ENCODE measurements at regions not wholly inside any gene's neighbourhood (a gene's known extent, or its start where the extent isn't known, plus 50 kb on each side); places are given as distances from the start of the nearest gene placed in this dataset.

DNA sequence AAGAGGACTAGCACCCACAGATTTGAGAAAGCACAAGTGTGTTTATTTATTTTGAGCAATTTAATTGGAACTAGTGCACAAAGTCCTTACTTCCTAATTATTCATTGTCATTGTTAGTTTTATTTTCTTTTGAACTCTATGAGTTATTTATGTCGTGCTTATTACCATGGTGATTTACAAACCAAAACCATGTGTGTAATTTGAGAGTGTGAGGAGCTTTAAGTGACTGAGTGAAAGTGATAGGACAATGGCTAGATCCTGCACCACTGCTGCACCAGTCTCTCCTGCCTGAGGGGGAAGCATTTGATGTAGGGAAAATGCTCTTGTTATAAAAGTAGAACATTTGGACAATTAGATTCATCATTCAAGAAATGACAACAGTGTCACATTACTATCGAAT is 172.3 kb upstream of the KLF12 start:
- H3K9me3 ChIP-seq (ENCODE audit: control insufficient read depth, low read length), result no peaks in the 10 kb centered on the region
- WGBS, result 33% methylated on average over 2 of the region's 2 CpGs
- no peaks in the 10 kb centered on the region for H3K27me3 ChIP-seq (ENCODE audit: control insufficient read depth, insufficient read depth)
- DNase-seq (no peak), ATAC-seq (peak in 1 of 2 donors; percentile 37)
- H3K4me1 ChIP-seq (ENCODE audit: control insufficient read depth, insufficient read depth, low read length), result no peaks in the 10 kb centered on the region
- intact Hi-C loops (cut with DNase I), result no loop called here
- H3K4me3 ChIP-seq (ENCODE audit: low read length), result no peak overlapping the region
- H3K27ac ChIP-seq (ENCODE audit: low read length), result no peak overlapping the region

DNA sequence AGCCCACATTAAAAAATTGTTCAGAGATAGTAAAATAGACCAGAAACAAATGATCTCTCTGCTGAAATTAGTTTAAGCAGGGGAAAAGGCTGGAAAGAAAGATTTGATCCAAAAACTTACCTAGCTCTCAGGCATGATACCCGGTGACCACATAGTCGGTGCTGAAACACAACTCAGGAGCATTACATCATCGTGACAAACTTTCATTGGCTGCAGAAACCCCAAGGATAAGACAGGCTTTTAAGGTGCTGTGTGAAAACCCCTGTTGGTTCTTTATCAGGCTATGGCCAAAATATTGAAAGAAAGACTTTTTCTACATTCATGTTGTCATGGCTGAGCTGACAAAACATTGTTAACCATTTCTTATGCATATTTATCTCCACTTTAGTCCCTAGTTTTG is 171.7 kb upstream of the KLF12 start:
- ATAC-seq, result peak in 1 of 2 donors; percentile 55
- Histone ChIP-seq H3K9me3 (ENCODE audit: control insufficient read depth, low read length) (no peaks in the 10 kb centered on the region), H3K27ac (ENCODE audit: low read length) (no peak overlapping the region), H3K4me1 (ENCODE audit: control insufficient read depth, insufficient read depth, low read length) (no peaks in the 10 kb centered on the region), H3K4me3 (ENCODE audit: low read length) (no peak overlapping the region), H3K27me3 (ENCODE audit: control insufficient read depth, insufficient read depth) (no peaks in the 10 kb centered on the region)
- WGBS, result 28% methylated on average over 3 of the region's 3 CpGs
- no peak for DNase-seq
- intact Hi-C loops (cut with DNase I), result no loop called here

GRCh38 chr13:74301258-74301935 is 167.2 kb upstream of the KLF12 start:
- DNase-seq (no peak), ATAC-seq (peak; percentile 30 to 49)
- intact Hi-C loops (cut with DNase I), result no loop called here
- Histone ChIP-seq H3K27me3 (ENCODE audit: control insufficient read depth, insufficient read depth) (no peaks in the 10 kb centered on the region), H3K4me1 (ENCODE audit: control insufficient read depth, insufficient read depth, low read length) (no peaks in the 10 kb centered on the region), H3K9me3 (ENCODE audit: control insufficient read depth, low read length) (no peaks in the 10 kb centered on the region), H3K4me3 (ENCODE audit: low read length) (no peak overlapping the region), H3K27ac (ENCODE audit: low read length) (no peak overlapping the region)
- WGBS, result 45% methylated on average over 9 of the region's 9 CpGs

- intact Hi-C loops (cut with DNase I), result no loop called here
- Histone ChIP-seq H3K4me3 (ENCODE audit: low read length) (no peak overlapping the region), H3K9me3 (ENCODE audit: control insufficient read depth, low read length) (no peaks in the 10 kb centered on the region), H3K4me1 (ENCODE audit: control insufficient read depth, insufficient read depth, low read length) (no peaks in the 10 kb centered on the region), H3K27ac (ENCODE audit: low read length) (no peak overlapping the region), H3K27me3 (ENCODE audit: control insufficient read depth, insufficient read depth) (no peaks in the 10 kb centered on the region)
- ATAC-seq (no peak), DNase-seq (no peak)
Measured at GRCh38 chr13:74300162-74300561, 166.0 kb upstream of the KLF12 start.

DNA sequence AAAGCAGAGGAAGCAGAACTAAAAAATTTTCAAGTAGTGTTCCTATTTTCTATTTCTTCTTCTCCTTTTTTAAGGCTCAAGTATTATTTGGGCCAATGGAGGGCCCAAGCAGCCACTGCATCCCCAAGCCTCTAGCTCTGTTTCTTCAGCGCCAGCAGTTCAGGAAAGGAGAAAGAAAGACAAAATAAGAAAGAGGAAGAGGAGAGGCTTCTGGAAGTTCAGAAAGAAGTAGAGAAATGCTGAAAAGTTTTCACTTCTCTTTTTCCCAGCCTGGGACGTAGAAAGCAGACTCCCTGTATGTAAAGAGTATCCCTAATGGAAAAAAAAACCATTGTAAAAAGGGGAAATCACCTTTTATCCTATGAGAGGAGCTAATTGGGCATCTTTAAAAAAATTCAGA is 165.5 kb upstream of the KLF12 start:
- H3K27me3 ChIP-seq (ENCODE audit: control insufficient read depth, insufficient read depth), result no peaks in the 10 kb centered on the region
- peak in 1 of 2 donors; percentile 39 for ATAC-seq
- 92% methylated on average over 2 of the region's 2 CpGs for WGBS
- no peak overlapping the region for H3K4me3 ChIP-seq (ENCODE audit: low read length)
- no peaks in the 10 kb centered on the region for H3K9me3 ChIP-seq (ENCODE audit: control insufficient read depth, low read length)
- DNase-seq, result peak in 1 of 3 donors; percentile 56
- no peak overlapping the region for H3K27ac ChIP-seq (ENCODE audit: low read length)
- intact Hi-C loops (cut with DNase I), result no loop called here
- no peaks in the 10 kb centered on the region for H3K4me1 ChIP-seq (ENCODE audit: control insufficient read depth, insufficient read depth, low read length)

- intact Hi-C loops (cut with DNase I), result no loop called here
- 93% methylated on average over 4 of the region's 4 CpGs for WGBS
Measured at GRCh38 chr13:74298923-74299322, 164.7 kb upstream of the KLF12 start.

DNA sequence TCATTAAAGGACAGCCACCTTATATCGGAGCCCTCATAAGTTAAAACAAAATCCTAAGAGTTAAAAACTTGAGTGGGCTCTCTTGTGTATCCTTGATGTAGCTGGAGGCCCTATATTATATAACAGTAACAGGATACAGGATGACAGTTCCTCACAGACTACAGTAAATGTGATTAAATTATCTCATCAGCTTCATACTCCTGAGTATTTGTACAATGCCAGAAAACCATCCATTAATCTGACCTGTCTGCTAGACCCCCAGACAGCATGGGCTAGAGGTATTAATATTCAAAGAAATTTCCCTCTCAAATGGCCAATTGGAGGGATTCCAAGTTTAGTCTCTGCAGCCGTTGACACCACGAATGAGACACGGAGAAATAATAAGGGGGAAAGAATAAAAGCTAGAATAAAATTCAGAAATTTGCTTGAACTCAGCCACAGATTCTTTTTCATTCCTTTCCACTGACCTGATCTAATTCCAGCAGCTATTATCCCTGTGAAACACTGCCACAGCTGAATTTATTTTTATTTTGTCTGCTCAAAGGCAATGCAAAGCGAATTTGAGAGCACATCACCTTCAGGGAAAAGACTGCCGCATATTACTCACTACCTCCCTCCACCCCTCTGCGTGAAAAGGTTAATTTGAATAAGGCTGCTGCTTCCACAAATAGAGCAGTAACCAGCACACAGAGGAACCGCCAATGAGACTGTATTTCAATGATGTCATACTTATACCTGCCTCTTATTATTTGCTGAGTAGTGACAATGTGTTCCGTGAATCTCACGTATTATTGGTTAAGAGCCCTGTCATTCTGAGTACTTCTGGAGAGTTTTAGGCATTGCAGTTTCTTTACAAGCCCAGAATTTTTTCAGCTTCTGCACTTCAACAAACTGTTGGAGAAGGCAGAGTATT is 155.9 kb upstream of the KLF12 start:
- Histone ChIP-seq H3K27ac (ENCODE audit: low read length) (no peak overlapping the region), H3K9me3 (ENCODE audit: control insufficient read depth, low read length) (no peaks in the 10 kb centered on the region), H3K4me3 (ENCODE audit: low read length) (peak overlapping the region; percentile 36), H3K4me1 (ENCODE audit: control insufficient read depth, insufficient read depth, low read length) (peaks cover 6% of the 10 kb centered on the region), H3K27me3 (ENCODE audit: control insufficient read depth, insufficient read depth) (no peaks in the 10 kb centered on the region)
- ATAC-seq (peak; percentile 92 to 97), DNase-seq (no peak)
- 33% methylated on average over 10 of the region's 10 CpGs for WGBS
- intact Hi-C loops (cut with DNase I), result loop anchor here in 3 of 4 donors (5.0 to 10.0 kb wide), 6 partner anchors 145 to 458 kb away; partner anchors contain the start of gene KLF12 (in 1 of the 3)

More at GRCh38 chr13:74298923-74299322, 164.7 kb upstream of the KLF12 start:
- Histone ChIP-seq H3K27me3 (ENCODE audit: control insufficient read depth, insufficient read depth) (no peaks in the 10 kb centered on the region), H3K9me3 (ENCODE audit: control insufficient read depth, low read length) (no peaks in the 10 kb centered on the region), H3K4me3 (ENCODE audit: low read length) (no peak overlapping the region), H3K4me1 (ENCODE audit: control insufficient read depth, insufficient read depth, low read length) (no peaks in the 10 kb centered on the region), H3K27ac (ENCODE audit: low read length) (no peak overlapping the region)
- ATAC-seq, result no peak
- no peak for DNase-seq

DNA sequence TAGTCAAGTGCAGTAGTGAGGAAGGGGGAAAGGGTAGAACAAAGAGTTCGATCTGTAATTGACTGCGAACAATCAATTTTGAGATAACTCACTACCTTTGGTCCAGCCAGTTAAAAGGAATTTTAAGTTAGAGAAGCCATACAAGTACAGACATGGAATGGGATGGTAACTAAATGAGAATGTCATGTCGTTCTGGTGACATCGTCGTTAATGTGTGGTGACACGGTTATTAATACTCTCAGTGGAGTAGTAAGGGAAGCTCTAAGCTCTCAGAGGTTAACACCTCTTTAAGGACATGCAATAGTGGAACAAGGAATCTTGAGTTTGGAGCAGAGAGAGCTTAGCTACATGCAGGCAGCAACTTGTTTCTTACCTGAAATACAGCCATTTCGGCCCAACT is 154.9 kb upstream of the KLF12 start:
- intact Hi-C loops (cut with DNase I), result loop anchor here in 3 of 4 donors (5.0 to 10.0 kb wide), 6 partner anchors 144 to 457 kb away; partner anchors contain the start of gene KLF12 (in 1 of the 3)
- no peak for ATAC-seq
- DNase-seq, result no peak
- H3K4me3 ChIP-seq (ENCODE audit: low read length), result no peak overlapping the region
- 79% methylated on average over 7 of the region's 7 CpGs for WGBS
- no peaks in the 10 kb centered on the region for H3K9me3 ChIP-seq (ENCODE audit: control insufficient read depth, low read length)
- no peaks in the 10 kb centered on the region for H3K27me3 ChIP-seq (ENCODE audit: control insufficient read depth, insufficient read depth)
- peaks cover 8% of the 10 kb centered on the region for H3K4me1 ChIP-seq (ENCODE audit: control insufficient read depth, insufficient read depth, low read length)
- H3K27ac ChIP-seq (ENCODE audit: low read length), result no peak overlapping the region

DNA sequence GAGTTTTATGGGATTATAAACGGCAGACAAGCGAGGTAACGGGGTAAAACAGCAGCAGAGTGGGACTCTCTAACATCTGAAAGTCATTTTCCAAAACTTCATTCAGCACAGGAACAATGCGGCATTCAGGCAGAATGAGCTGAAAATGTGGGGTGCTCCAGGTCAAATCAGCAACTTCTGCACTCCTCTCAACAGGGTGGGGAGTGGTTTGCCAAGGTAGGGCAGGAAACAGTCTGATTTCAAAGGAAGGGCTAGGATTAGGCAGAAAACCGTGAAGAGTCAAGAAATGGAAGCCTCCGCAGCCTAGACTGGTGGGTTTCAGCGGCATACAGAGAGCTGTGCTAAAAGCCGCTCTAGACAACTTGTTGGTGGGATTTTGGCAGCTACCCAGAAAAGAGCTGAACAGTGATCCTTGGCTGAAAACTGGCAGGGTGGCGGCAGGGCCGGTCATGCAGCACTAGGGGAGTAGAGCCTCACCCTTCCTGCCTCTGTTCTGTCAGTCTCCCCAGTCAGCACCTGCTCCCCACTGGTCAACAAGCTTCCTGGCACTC is 154.2 kb upstream of the KLF12 start:
- H3K4me3 ChIP-seq (ENCODE audit: low read length), result peak overlapping the region; percentile 39
- ATAC-seq, result peak; percentile 57 to 87
- no peaks in the 10 kb centered on the region for H3K9me3 ChIP-seq (ENCODE audit: control insufficient read depth, low read length)
- intact Hi-C loops (cut with DNase I), result loop anchor here in 3 of 4 donors (5.0 to 10.0 kb wide), 6 partner anchors 144 to 456 kb away; partner anchors contain the start of gene KLF12 (in 1 of the 3)
- peaks cover 8% of the 10 kb centered on the region for H3K4me1 ChIP-seq (ENCODE audit: control insufficient read depth, insufficient read depth, low read length)
- H3K27me3 ChIP-seq (ENCODE audit: control insufficient read depth, insufficient read depth), result no peaks in the 10 kb centered on the region
- H3K27ac ChIP-seq (ENCODE audit: low read length), result no peak overlapping the region
- WGBS, result 22% methylated on average over 10 of the region's 10 CpGs
- peak; percentile 55 to 69 (median 62) for DNase-seq

DNA sequence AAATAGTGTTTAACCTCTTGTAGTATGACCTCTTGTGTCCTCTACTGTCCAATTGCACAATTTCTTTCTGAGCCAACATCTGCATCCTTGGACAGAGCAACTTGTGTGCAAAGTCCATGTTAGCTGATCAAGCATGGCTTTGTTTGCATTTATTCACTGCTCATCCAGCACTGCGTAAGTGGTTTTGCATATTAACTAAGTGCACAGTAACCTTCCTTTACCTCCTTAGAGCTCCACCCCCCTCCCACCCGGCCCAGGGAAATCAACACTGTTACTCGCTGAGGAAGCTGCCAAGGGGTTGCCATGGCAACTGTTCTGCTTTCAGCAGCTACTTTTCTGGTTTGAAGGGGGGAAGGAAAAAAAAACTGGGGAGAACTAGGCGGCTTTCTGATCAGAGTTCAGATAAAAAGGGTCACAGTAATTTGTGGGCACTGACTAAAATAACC is 153.5 kb upstream of the KLF12 start:
- intact Hi-C loops (cut with DNase I), result loop anchor here in 3 of 4 donors (5.0 to 10.0 kb wide), 6 partner anchors 143 to 455 kb away; partner anchors contain the start of gene KLF12 (in 1 of the 3)
- H3K4me1 ChIP-seq (ENCODE audit: control insufficient read depth, insufficient read depth, low read length), result peaks cover 8% of the 10 kb centered on the region
- no peak overlapping the region for H3K27ac ChIP-seq (ENCODE audit: low read length)
- peak; percentile 83 to 94 (median 90) for DNase-seq
- 12% methylated on average over 4 of the region's 4 CpGs for WGBS
- peak; percentile 39 to 63 for ATAC-seq
- no peaks in the 10 kb centered on the region for H3K27me3 ChIP-seq (ENCODE audit: control insufficient read depth, insufficient read depth)
- peak overlapping the region; percentile 39 for H3K4me3 ChIP-seq (ENCODE audit: low read length)
- H3K9me3 ChIP-seq (ENCODE audit: control insufficient read depth, low read length), result no peaks in the 10 kb centered on the region

Measured in right cardiac atrium (tissue), 5 donors.